DOHH2 (cell line): ENCODE measurements at regions not wholly inside any gene's neighbourhood (a gene's known extent, or its start where the extent isn't known, plus 50 kb on each side); places are given as distances from the start of the nearest gene placed in this dataset.

Source experiments
- H3F3A ChIP-seq: fragments of 200-600 bp; sonication (generic), shearing (Covaris generic); 2 replicates; pipeline ENCODE4 v1.6.0; 2016; ENCODE audit warnings: antibody characterized with exemption, mild to moderate bottlenecking; ENCODE audit not compliant: control insufficient read depth, insufficient read depth
- H3K27ac ChIP-seq: fragments of 200-600 bp; sonication (generic); 2 replicates; pipeline ENCODE4 v1.5.1; 2014; ENCODE audit warnings: low read depth, mild to moderate bottlenecking, low read length, moderate library complexity
- H3K27me3 ChIP-seq: fragments of 200-600 bp; sonication (generic); 2 replicates; pipeline ENCODE4 v1.6.1; 2014; ENCODE audit warnings: mild to moderate bottlenecking, low read length, mixed read lengths; ENCODE audit not compliant: control insufficient read depth
- H3K36me3 ChIP-seq: fragments of 200-600 bp; sonication (generic); 2 replicates; pipeline ENCODE4 v1.6.1; 2014; ENCODE audit warnings: mild to moderate bottlenecking, low read length, moderate library complexity, mixed read lengths; ENCODE audit not compliant: control insufficient read depth
- H3K4me1 ChIP-seq: fragments of 200-600 bp; sonication (generic); 2 replicates; pipeline ENCODE4 v1.6.1; 2014; ENCODE audit warnings: mild to moderate bottlenecking, low read length, mixed read lengths; ENCODE audit not compliant: control insufficient read depth
- H3K4me2 ChIP-seq: fragments of 200-600 bp; sonication (generic); 2 replicates; pipeline ENCODE4 v1.6.0; 2014; ENCODE audit warnings: mild to moderate bottlenecking, low read length, moderate library complexity
- H3K4me3 ChIP-seq: fragments of 200-600 bp; sonication (generic); 2 replicates; pipeline ENCODE4 v1.5.1; 2014; ENCODE audit warnings: mild to moderate bottlenecking, low read length, mixed read lengths
- H3K79me2 ChIP-seq: fragments of 200-600 bp; sonication (generic); 2 replicates; pipeline ENCODE4 v1.6.1; 2014; ENCODE audit warnings: mild to moderate bottlenecking, low read length, mixed read lengths; ENCODE audit not compliant: control insufficient read depth
- H3K9me2 ChIP-seq: fragments of 200-600 bp; sonication (generic); replicated peaks from 2 replicates; pipeline ENCODE4 v1.6.1; 2014; ENCODE audit warnings: mild to moderate bottlenecking, low read length, mixed read lengths; ENCODE audit not compliant: control insufficient read depth
- H3K9me3 ChIP-seq: fragments of 200-600 bp; sonication (generic); 2 replicates; pipeline ENCODE4 v1.6.1; 2014; ENCODE audit warnings: antibody characterized with exemption, low read length, mixed read lengths; ENCODE audit not compliant: control insufficient read depth, insufficient read depth
- H4K20me1 ChIP-seq: fragments of 200-600 bp; sonication (generic); 2 replicates; pipeline ENCODE4 v1.6.0; 2014; ENCODE audit warnings: low read depth, mild to moderate bottlenecking, antibody characterized with exemption, low read length, moderate library complexity; ENCODE audit not compliant: control insufficient read depth, insufficient read depth
- EZH2phosphoT487 ChIP-seq: fragments of 200-600 bp; sonication (generic); IDR thresholded peaks from 2 replicates; pipeline ENCODE4 v1.6.1; 2017; ENCODE audit warnings: borderline replicate concordance, mild to moderate bottlenecking, antibody characterized with exemption, low read length, moderate library complexity, mixed read lengths
- TF ChIP-seq, protein P1 (sequence below): fragments of 200-600 bp; sonication (generic); IDR thresholded peaks from one replicate; pipeline ENCODE4 v1.5.1; 2014; ENCODE audit warnings: antibody characterized with exemption, mild to moderate bottlenecking, low read depth, low read length; ENCODE audit not compliant: poor library complexity, severe bottlenecking

GRCh38 chr1:55428231-55428630 is 213.1 kb upstream of the USP24 start:
- H4K20me1 ChIP-seq: no peaks in the 10 kb centered on the region
- no peak overlapping the region for H3K4me2 ChIP-seq
- no peak overlapping the region for H3K4me3 ChIP-seq
- no peaks in the 10 kb centered on the region for H3K9me2 ChIP-seq
- no peaks in the 10 kb centered on the region for H3K4me1 ChIP-seq
- no peaks in the 10 kb centered on the region for H3K79me2 ChIP-seq
- H3K36me3 ChIP-seq: no peaks in the 10 kb centered on the region
- no peak overlapping the region for H3K27ac ChIP-seq
- no peak for TF ChIP-seq EZH2phosphoT487
- TF ChIP-seq, protein P1, sequence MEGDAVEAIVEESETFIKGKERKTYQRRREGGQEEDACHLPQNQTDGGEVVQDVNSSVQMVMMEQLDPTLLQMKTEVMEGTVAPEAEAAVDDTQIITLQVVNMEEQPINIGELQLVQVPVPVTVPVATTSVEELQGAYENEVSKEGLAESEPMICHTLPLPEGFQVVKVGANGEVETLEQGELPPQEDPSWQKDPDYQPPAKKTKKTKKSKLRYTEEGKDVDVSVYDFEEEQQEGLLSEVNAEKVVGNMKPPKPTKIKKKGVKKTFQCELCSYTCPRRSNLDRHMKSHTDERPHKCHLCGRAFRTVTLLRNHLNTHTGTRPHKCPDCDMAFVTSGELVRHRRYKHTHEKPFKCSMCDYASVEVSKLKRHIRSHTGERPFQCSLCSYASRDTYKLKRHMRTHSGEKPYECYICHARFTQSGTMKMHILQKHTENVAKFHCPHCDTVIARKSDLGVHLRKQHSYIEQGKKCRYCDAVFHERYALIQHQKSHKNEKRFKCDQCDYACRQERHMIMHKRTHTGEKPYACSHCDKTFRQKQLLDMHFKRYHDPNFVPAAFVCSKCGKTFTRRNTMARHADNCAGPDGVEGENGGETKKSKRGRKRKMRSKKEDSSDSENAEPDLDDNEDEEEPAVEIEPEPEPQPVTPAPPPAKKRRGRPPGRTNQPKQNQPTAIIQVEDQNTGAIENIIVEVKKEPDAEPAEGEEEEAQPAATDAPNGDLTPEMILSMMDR: no peak
- H3K27me3 ChIP-seq: no peaks in the 10 kb centered on the region
- H3K9me3 ChIP-seq: no peaks in the 10 kb centered on the region
- no peaks in the 10 kb centered on the region for H3F3A ChIP-seq

GRCh38 chr1:55427606-55428005 is 212.4 kb upstream of the USP24 start:
- Histone ChIP-seq H4K20me1 (no peaks in the 10 kb centered on the region), H3K36me3 (no peaks in the 10 kb centered on the region), H3K79me2 (no peaks in the 10 kb centered on the region), H3K27me3 (no peaks in the 10 kb centered on the region), H3F3A (no peaks in the 10 kb centered on the region), H3K4me1 (no peaks in the 10 kb centered on the region), H3K27ac (no peak overlapping the region), H3K9me2 (no peaks in the 10 kb centered on the region), H3K4me3 (no peak overlapping the region), H3K4me2 (no peak overlapping the region), H3K9me3 (no peaks in the 10 kb centered on the region)
- TF ChIP-seq EZH2phosphoT487: no peak
- TF ChIP-seq, protein P1: no peak

DNA sequence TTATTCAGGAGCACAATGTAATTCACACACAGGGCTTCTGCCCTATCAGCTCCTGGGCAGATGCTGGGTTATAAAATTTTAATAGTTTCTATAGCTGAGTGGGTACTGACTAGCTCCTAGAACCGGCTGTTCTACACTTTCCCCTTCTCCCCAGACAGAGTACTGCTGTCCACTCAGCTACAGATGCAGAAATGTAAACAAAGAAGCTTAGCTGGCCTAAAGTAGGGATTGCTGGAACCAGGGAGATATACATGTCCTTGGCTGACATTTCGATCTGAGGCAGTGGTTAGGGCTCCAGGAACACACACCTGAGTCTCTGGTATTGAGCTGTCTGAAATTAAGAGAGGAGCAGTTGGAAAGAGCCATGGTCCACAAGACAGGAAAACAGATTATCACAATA is 211.5 kb upstream of the USP24 start:
- no peak overlapping the region for H3K4me3 ChIP-seq
- no peaks in the 10 kb centered on the region for H3K79me2 ChIP-seq
- TF ChIP-seq, protein P1: no peak
- TF ChIP-seq EZH2phosphoT487: no peak
- H3K9me3 ChIP-seq: no peaks in the 10 kb centered on the region
- no peaks in the 10 kb centered on the region for H3K4me1 ChIP-seq
- no peaks in the 10 kb centered on the region for H3F3A ChIP-seq
- no peaks in the 10 kb centered on the region for H3K9me2 ChIP-seq
- no peaks in the 10 kb centered on the region for H3K27me3 ChIP-seq
- H4K20me1 ChIP-seq: no peaks in the 10 kb centered on the region
- no peak overlapping the region for H3K27ac ChIP-seq
- no peak overlapping the region for H3K4me2 ChIP-seq
- H3K36me3 ChIP-seq: no peaks in the 10 kb centered on the region

DNA sequence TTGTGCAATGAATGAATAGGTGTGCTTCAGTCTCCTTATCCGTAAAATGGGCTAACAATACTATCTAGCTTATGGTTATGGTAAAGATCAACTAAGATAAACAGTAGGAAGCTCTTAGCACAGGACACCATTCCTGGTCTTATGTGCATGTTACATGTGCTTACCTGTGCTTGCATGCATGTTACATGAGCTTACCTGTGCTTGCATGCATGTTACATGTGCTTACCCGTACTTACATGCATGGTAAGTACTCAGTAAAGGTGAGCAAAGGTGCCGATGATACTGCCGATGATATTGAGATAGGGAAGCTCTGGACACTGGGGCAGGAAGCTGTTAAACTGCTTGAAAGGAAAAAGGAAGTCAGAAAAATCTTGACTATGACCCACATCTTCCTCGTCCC is 211.0 kb upstream of the USP24 start:
- Histone ChIP-seq H3K36me3 (no peaks in the 10 kb centered on the region), H3K27me3 (no peaks in the 10 kb centered on the region), H3K9me2 (no peaks in the 10 kb centered on the region), H3K4me1 (no peaks in the 10 kb centered on the region), H3K9me3 (no peaks in the 10 kb centered on the region), H3K27ac (no peak overlapping the region), H3K4me3 (no peak overlapping the region), H3F3A (no peaks in the 10 kb centered on the region), H3K4me2 (no peak overlapping the region), H4K20me1 (no peaks in the 10 kb centered on the region), H3K79me2 (no peaks in the 10 kb centered on the region)
- TF ChIP-seq, protein P1: no peak
- no peak for TF ChIP-seq EZH2phosphoT487
